ENCODE measurements at regions not wholly inside any gene's neighbourhood (a gene's known extent, or its start where the extent isn't known, plus 50 kb on each side); places are given as distances from the start of the nearest gene placed in this dataset.

DNA sequence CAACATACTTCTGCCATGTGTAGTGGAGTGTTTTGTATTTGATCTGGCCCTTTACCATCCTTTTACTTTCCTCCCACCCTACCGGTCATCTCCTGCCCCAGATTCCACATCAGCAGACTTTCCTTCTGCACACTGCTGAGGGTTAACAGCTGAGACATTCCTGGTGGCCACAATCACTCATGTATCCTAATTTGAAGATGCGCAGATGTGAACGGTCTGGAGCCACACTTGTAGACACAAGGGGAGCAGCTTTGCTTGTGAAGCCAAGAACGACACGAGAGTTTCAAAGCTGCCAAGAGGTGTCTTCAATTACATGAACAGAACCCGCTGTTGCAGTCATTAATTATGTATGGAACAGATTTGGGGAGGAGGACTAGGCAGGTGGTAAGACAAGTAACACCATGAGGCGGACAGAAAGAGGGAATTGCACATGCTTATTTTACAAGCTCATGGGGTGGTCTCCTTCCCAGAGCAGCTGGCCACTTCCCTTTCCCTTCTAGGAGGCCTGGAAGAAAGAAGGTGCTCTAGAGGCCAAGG lies 260.7 kb upstream of the KLHL29 start:
- no peak overlapping the region for H3K27ac ChIP-seq (ENCODE audit: low read length)
- no peaks in the 10 kb centered on the region for H3K4me1 ChIP-seq (ENCODE audit: insufficient read depth, low read length)
- H2AFZ ChIP-seq (ENCODE audit: low read depth, low read length) = no peak overlapping the region
- H3K79me2 ChIP-seq (ENCODE audit: insufficient read depth, low read length) = no peaks in the 10 kb centered on the region
- no peak overlapping the region for H3K4me3 ChIP-seq (ENCODE audit: low read depth in 1 of 2, low read length in 2 of 2)
- DNase-seq (no peak), ATAC-seq (ENCODE audit: insufficient read depth, low read depth) (no peak)
- H3K4me2 ChIP-seq (ENCODE audit: insufficient read depth, low read length) = no peak overlapping the region
- no peaks in the 10 kb centered on the region for H4K20me1 ChIP-seq (ENCODE audit: insufficient read depth, low read length)
- no peaks in the 10 kb centered on the region for H3K27me3 ChIP-seq (ENCODE audit: insufficient read depth, low read length, poor library complexity)
- H3K9me3 ChIP-seq (ENCODE audit: insufficient read depth, low read length, severe bottlenecking) = no peaks in the 10 kb centered on the region
- TF ChIP-seq EZH2 (IDR thresholded peaks at IDR 0.05; ENCODE audit: borderline replicate concordance, low read depth, low read length, severe bottlenecking) = no peak
- TF ChIP-seq, protein P1, sequence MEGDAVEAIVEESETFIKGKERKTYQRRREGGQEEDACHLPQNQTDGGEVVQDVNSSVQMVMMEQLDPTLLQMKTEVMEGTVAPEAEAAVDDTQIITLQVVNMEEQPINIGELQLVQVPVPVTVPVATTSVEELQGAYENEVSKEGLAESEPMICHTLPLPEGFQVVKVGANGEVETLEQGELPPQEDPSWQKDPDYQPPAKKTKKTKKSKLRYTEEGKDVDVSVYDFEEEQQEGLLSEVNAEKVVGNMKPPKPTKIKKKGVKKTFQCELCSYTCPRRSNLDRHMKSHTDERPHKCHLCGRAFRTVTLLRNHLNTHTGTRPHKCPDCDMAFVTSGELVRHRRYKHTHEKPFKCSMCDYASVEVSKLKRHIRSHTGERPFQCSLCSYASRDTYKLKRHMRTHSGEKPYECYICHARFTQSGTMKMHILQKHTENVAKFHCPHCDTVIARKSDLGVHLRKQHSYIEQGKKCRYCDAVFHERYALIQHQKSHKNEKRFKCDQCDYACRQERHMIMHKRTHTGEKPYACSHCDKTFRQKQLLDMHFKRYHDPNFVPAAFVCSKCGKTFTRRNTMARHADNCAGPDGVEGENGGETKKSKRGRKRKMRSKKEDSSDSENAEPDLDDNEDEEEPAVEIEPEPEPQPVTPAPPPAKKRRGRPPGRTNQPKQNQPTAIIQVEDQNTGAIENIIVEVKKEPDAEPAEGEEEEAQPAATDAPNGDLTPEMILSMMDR (IDR thresholded peaks at IDR 0.05; ENCODE audit: borderline replicate concordance, extremely low read depth, low read length, poor library complexity, severe bottlenecking) = no peak
- no peak overlapping the region for H3K9ac ChIP-seq (ENCODE audit: low read depth, low read length)
- no peaks in the 10 kb centered on the region for H3K36me3 ChIP-seq (ENCODE audit: insufficient read depth, low read length)

DNA sequence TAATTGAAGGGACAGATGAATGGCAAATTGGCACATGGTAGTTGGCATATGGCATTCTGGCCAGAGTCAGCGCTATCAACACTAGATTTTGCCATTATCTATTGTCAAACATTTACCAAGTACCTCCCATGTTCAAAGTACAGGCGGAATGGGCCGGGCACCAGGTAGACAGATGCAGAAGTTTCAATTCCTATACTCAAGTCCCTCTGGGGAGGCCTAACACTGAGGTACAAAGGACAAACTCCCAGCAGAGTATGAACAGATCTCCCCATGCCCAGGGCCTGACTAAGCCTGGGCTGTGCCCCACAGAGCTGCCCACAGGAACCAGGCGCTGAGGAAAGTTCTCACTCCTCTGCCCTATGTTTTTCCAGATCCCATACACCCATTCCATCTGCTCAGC lies 257.5 kb upstream of the KLHL29 start:
- no peaks in the 10 kb centered on the region for H4K20me1 ChIP-seq (ENCODE audit: insufficient read depth, low read length)
- no peaks in the 10 kb centered on the region for H3K9me3 ChIP-seq (ENCODE audit: insufficient read depth, low read length, severe bottlenecking)
- no peak overlapping the region for H3K27ac ChIP-seq (ENCODE audit: low read length)
- no peak for ATAC-seq (ENCODE audit: insufficient read depth, low read depth)
- H3K36me3 ChIP-seq (ENCODE audit: insufficient read depth, low read length) = no peaks in the 10 kb centered on the region
- no peak for DNase-seq
- no peaks in the 10 kb centered on the region for H3K27me3 ChIP-seq (ENCODE audit: insufficient read depth, low read length, poor library complexity)
- H2AFZ ChIP-seq (ENCODE audit: low read depth, low read length) = no peak overlapping the region
- TF ChIP-seq EZH2 (IDR thresholded peaks at IDR 0.05; ENCODE audit: borderline replicate concordance, low read depth, low read length, severe bottlenecking) = no peak
- TF ChIP-seq, protein P1 (IDR thresholded peaks at IDR 0.05; ENCODE audit: borderline replicate concordance, extremely low read depth, low read length, poor library complexity, severe bottlenecking) = no peak
- H3K4me1 ChIP-seq (ENCODE audit: insufficient read depth, low read length) = no peaks in the 10 kb centered on the region
- no peak overlapping the region for H3K9ac ChIP-seq (ENCODE audit: low read depth, low read length)
- H3K4me2 ChIP-seq (ENCODE audit: insufficient read depth, low read length) = no peak overlapping the region
- H3K79me2 ChIP-seq (ENCODE audit: insufficient read depth, low read length) = no peaks in the 10 kb centered on the region
- H3K4me3 ChIP-seq (ENCODE audit: low read depth in 1 of 2, low read length in 2 of 2) = no peak overlapping the region

DNA sequence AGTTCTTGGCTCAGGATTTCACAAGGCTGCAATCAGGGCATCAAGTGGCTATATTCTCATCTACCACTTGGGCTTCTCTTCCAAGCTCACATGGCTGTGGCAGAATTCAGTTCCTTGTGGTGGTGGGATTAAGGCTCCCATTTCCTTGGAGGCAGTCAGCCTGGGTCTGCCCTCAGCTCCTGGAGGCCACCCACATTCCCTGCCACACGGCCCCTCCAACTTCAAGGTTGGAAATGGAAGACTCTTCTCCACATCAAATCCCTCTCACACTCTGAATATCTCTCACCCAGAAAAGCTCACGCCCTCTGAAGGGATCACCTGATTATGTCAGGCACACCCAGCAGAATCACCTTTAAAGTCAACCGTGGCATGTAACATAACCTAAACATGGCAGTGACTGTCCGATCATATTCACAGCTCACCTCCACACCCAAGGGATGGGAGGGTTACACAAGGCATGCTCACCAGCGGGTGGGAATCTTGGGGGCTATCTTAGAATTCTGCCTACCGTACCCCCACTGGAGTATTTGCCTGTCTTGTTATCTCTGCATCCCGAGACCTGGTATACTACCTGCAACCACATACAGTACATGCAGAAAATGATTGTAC lies 256.2 kb upstream of the KLHL29 start:
- Histone ChIP-seq H3K4me1 (ENCODE audit: insufficient read depth, low read length) (no peaks in the 10 kb centered on the region), H3K27ac (ENCODE audit: low read length) (no peak overlapping the region), H3K36me3 (ENCODE audit: insufficient read depth, low read length) (no peaks in the 10 kb centered on the region), H4K20me1 (ENCODE audit: insufficient read depth, low read length) (no peaks in the 10 kb centered on the region), H3K27me3 (ENCODE audit: insufficient read depth, low read length, poor library complexity) (no peaks in the 10 kb centered on the region), H3K9me3 (ENCODE audit: insufficient read depth, low read length, severe bottlenecking) (no peaks in the 10 kb centered on the region), H3K4me3 (ENCODE audit: low read depth in 1 of 2, low read length in 2 of 2) (no peak overlapping the region), H3K4me2 (ENCODE audit: insufficient read depth, low read length) (no peak overlapping the region), H2AFZ (ENCODE audit: low read depth, low read length) (no peak overlapping the region), H3K79me2 (ENCODE audit: insufficient read depth, low read length) (no peaks in the 10 kb centered on the region), H3K9ac (ENCODE audit: low read depth, low read length) (no peak overlapping the region)
- ATAC-seq (ENCODE audit: insufficient read depth, low read depth) = no peak
- no peak for TF ChIP-seq EZH2 (IDR thresholded peaks at IDR 0.05; ENCODE audit: borderline replicate concordance, low read depth, low read length, severe bottlenecking)
- TF ChIP-seq, protein P1 (IDR thresholded peaks at IDR 0.05; ENCODE audit: borderline replicate concordance, extremely low read depth, low read length, poor library complexity, severe bottlenecking) = no peak
- no peak for DNase-seq

All from DND-41 (cell line).